Endothelial cell of umbilical vein (primary cell): ENCODE measurements at regions not wholly inside any gene's neighbourhood (a gene's known extent, or its start where the extent isn't known, plus 50 kb on each side); places are given as distances from the start of the nearest gene placed in this dataset.

ENCODE experiments used
- BruUV-seq: library from RNA; stranded (reverse); fragments of 400-500 nt; replicated peaks from 2 replicates; lab custom pipeline; 2021; lab: Mats Ljungman, UMichigan
- CTCF ChIA-PET: fragments of 300-600, 350-600 bp; sonication (Branson Sonifier 250); formaldehyde crosslinking; loops from one replicate; lab custom pipeline; 2021; ENCODE audit warnings: antibody characterized with exemption, inconsistent platforms; lab: Charles Lee
- POLR2A ChIA-PET: fragments of 300-600, 350-600 bp; sonication (Branson Sonifier 250); formaldehyde crosslinking; loops from one replicate; lab custom pipeline; 2021; ENCODE audit warnings: antibody characterized with exemption, inconsistent platforms; lab: Charles Lee
- DNase-seq: peaks from one replicate; pipeline ENCODE4 v3.0.0-alpha.2; 2011; ENCODE audit warnings: low read depth, low spot score
- FAIRE-seq: peaks from 2 replicates; lab custom pipeline; 2011; peaks lifted over from hg19 to GRCh38; lab: Jason Lieb, UNC
- H2AFZ ChIP-seq: 2 replicates; pipeline ENCODE4 v1.6.0; 2012; ENCODE audit warnings: low read depth, low read length, control low read depth, inconsistent platforms
- H3K27ac ChIP-seq: 2 replicates; pipeline ENCODE4 v1.5.1; 2011; ENCODE audit warnings: low read depth, mild to moderate bottlenecking, control low read depth, low read length, moderate library complexity; ENCODE audit not compliant: insufficient read depth
- H3K27me3 ChIP-seq, 2 experiments: 2 replicates each; pipeline versions ENCODE4 v1.6.0 to v1.6.1; 2011; ENCODE audit warnings: low read length in 2 of 2, mixed read lengths in 1 of 2; ENCODE audit not compliant: control insufficient read depth in 2 of 2, insufficient read depth in 2 of 2
- H3K36me3 ChIP-seq, 2 experiments: 2 replicates in 1 of 2; 3 replicates in 1 of 2; pipeline ENCODE4 v1.5.1; 2011; ENCODE audit warnings: low read length in 2 of 2, mild to moderate bottlenecking in 1 of 2, moderate library complexity in 1 of 2; ENCODE audit not compliant: control insufficient read depth in 2 of 2, insufficient read depth in 2 of 2; ENCODE audit errors: extremely low read depth in 1 of 2
- H3K4me1 ChIP-seq: 3 replicates; pipeline ENCODE4 v1.5.1; 2011; ENCODE audit warnings: mild to moderate bottlenecking, low read length; ENCODE audit not compliant: control insufficient read depth, insufficient read depth; ENCODE audit errors: extremely low read depth
- H3K4me2 ChIP-seq: 2 replicates; pipeline ENCODE4 v1.6.1; 2011; ENCODE audit warnings: low read length, control low read depth, mixed read lengths; ENCODE audit not compliant: insufficient read depth
- H3K4me3 ChIP-seq, 3 experiments: fragments of 200-600 bp in 1 of 3; sonication (generic), shearing (Covaris generic) in 1 of 3; replicated peaks in 1 of 3; 2 replicates each; pipeline ENCODE4 v1.5.1; 2011 to 2016; ENCODE audit warnings: control low read depth in 3 of 3, low read length in 3 of 3, mild to moderate bottlenecking in 2 of 3, inconsistent platforms in 1 of 3, low read depth in 1 of 3, moderate library complexity in 1 of 3; ENCODE audit not compliant: insufficient read depth in 1 of 3
- H3K79me2 ChIP-seq: 2 replicates; pipeline ENCODE4 v1.6.0; 2012; ENCODE audit warnings: low read length, inconsistent platforms; ENCODE audit not compliant: control insufficient read depth, insufficient read depth
- H3K9ac ChIP-seq: replicated peaks from 2 replicates; pipeline ENCODE3; 2011; ENCODE audit warnings: low read length, control low read depth; ENCODE audit not compliant: insufficient read depth; ENCODE audit errors: extremely low read depth
- H3K9me1 ChIP-seq: replicated peaks from 3 replicates; pipeline ENCODE4 v1.6.0; 2011; ENCODE audit warnings: mild to moderate bottlenecking, low read length; ENCODE audit not compliant: control insufficient read depth, insufficient read depth; ENCODE audit errors: extremely low read depth
- H3K9me3 ChIP-seq: replicated peaks from 2 replicates; pipeline ENCODE4 v1.5.1; 2012; ENCODE audit warnings: low read length, inconsistent platforms; ENCODE audit not compliant: control insufficient read depth, insufficient read depth
- H4K20me1 ChIP-seq: replicated peaks from 2 replicates; pipeline ENCODE3; 2011; ENCODE audit warnings: mild to moderate bottlenecking, low read length; ENCODE audit not compliant: control insufficient read depth, insufficient read depth; ENCODE audit errors: extremely low read depth
- EZH2 ChIP-seq: IDR thresholded peaks from 2 replicates; pipeline ENCODE4 v1.6.1; 2012; ENCODE audit warnings: borderline replicate concordance, low read depth, mild to moderate bottlenecking, moderate library complexity, low read length, inconsistent platforms; ENCODE audit not compliant: severe bottlenecking
- FOS ChIP-seq: IDR thresholded peaks from 2 replicates; pipeline ENCODE4 v1.6.1; 2011; ENCODE audit warnings: mild to moderate bottlenecking, low read length, moderate library complexity, borderline replicate concordance; ENCODE audit not compliant: insufficient read depth
- GATA2 ChIP-seq: IDR thresholded peaks from 2 replicates; pipeline ENCODE4 v1.7.0; 2011; ENCODE audit warnings: low read depth, mild to moderate bottlenecking, moderate library complexity, mixed read lengths, low read length; ENCODE audit not compliant: insufficient read length, insufficient read depth
- JUN ChIP-seq: IDR thresholded peaks from 2 replicates; pipeline ENCODE4 v1.6.1; 2011; ENCODE audit warnings: borderline replicate concordance, low read depth; ENCODE audit not compliant: insufficient read length, insufficient read depth
- MYC ChIP-seq: IDR thresholded peaks from one replicate; pipeline ENCODE4 v1.6.1; 2011; ENCODE audit warnings: mild to moderate bottlenecking, low read depth, low read length
- POLR2A ChIP-seq: IDR thresholded peaks from 2 replicates; pipeline ENCODE4 v1.6.1; 2012; ENCODE audit warnings: low read depth, mild to moderate bottlenecking, control low read depth, low read length
- POLR2AphosphoS5 ChIP-seq: IDR thresholded peaks from 2 replicates; pipeline ENCODE4 v1.6.1; 2012; ENCODE audit warnings: low read depth, mild to moderate bottlenecking, control low read depth, low read length, moderate library complexity; ENCODE audit not compliant: insufficient read depth
- dilution Hi-C: fragments of 300-500 bp; cut with MboI; formaldehyde crosslinking; loops from one replicate; pipeline ENCODE4 v1.15.0; 2019; ENCODE audit warnings: low sequenced_read_pairs; ENCODE audit not compliant: extremely low pct_ligation_motif_present
- intact Hi-C: fragments of 100-400 bp; cut with micrococcal nuclease; formaldehyde crosslinking; loops from one replicate; pipeline ENCODE4 v1.10.0; 2022
- TF ChIP-seq, protein P1 (sequence below): IDR thresholded peaks from 2 replicates; pipeline ENCODE4 v1.6.1; 2011; ENCODE audit not compliant: insufficient read depth, insufficient read length
- TF ChIP-seq, protein P2 (sequence below), 2 donors: IDR thresholded peaks; 1 replicate in 1 of 2; 2 replicates in 1 of 2; pipeline ENCODE4 v1.5.1; 2011; ENCODE audit warnings: low read length in 2 of 2, mild to moderate bottlenecking in 2 of 2, moderate library complexity in 2 of 2, control low read depth in 1 of 2, inconsistent platforms in 1 of 2, low read depth in 1 of 2; ENCODE audit not compliant: insufficient read depth in 1 of 2; ENCODE audit errors: extremely low read depth in 1 of 2

DNA sequence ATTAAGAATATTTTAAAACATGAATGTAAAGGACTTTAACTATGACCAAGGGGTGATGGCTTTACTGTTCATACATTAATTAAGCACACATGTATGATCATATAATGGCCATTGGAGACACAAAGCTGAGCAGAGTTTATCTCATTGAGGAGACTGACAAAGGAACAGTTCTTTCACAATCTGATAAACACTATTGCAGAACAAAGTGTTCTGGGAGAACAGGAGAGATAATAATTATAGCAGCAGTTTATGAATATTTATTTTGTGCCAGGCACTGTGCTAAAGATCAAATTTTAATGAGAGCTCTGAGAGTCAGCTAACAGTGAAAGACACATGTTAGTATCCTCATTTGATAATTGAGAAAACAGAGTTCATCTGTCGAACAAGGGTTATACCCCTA is 242.4 kb upstream of the NR3C2 start:
- H3K9ac ChIP-seq: no peak overlapping the region
- H3K9me1 ChIP-seq: no peaks in the 10 kb centered on the region
- no peak overlapping the region for H3K27ac ChIP-seq
- TF ChIP-seq POLR2AphosphoS5 (no peak), JUN (no peak), MYC (no peak)
- TF ChIP-seq, protein P1, sequence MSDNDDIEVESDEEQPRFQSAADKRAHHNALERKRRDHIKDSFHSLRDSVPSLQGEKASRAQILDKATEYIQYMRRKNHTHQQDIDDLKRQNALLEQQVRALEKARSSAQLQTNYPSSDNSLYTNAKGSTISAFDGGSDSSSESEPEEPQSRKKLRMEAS: no peak
- ChIA-PET CTCF (no interaction called here), POLR2A (no interaction called here)
- no peaks in the 10 kb centered on the region for H4K20me1 ChIP-seq
- no peaks in the 10 kb centered on the region for H3K27me3 ChIP-seq
- H3K4me1 ChIP-seq: no peaks in the 10 kb centered on the region
- no peak for DNase-seq
- no peaks in the 10 kb centered on the region for H3K79me2 ChIP-seq
- BruUV-seq: no TSS peak
- no peaks in the 10 kb centered on the region for H3K9me3 ChIP-seq
- no peaks in the 10 kb centered on the region for H3K36me3 ChIP-seq
- no peak overlapping the region for H3K4me2 ChIP-seq
- dilution Hi-C loops: no loop called here
- FAIRE-seq: no peak
- no peak overlapping the region for H2AFZ ChIP-seq
- intact Hi-C loops: no loop called here
- H3K4me3 ChIP-seq: no peak overlapping the region

DNA sequence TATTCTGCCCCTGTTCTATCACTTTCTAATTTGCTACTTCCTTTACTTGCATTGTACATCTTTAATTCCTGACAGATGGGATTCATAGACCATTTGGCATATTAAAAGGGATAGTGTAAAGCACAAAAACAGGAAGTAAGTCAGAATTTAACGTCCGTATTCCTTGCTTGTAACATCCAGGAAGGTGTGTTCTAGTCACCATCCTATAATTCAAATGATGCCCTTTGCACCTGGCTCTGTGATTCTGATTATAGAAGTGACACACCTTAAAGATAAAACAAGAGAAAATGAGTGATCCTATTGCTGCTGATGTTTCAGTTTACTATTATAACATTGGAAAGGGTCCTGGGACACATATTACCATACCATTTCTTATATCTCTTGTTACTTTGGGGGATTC is 238.7 kb upstream of the NR3C2 start:
- Histone ChIP-seq H3K9me3 (no peaks in the 10 kb centered on the region), H3K27me3 (no peaks in the 10 kb centered on the region)
- no peak for FAIRE-seq

More for the DNA sequence above, 238.7 kb upstream of the NR3C2 start:
- POLR2A ChIA-PET: no interaction called here
- CTCF ChIA-PET: no interaction called here
- Histone ChIP-seq H4K20me1 (no peaks in the 10 kb centered on the region), H2AFZ (no peak overlapping the region), H3K4me3 (no peak overlapping the region), H3K36me3 (no peaks in the 10 kb centered on the region), H3K4me1 (no peaks in the 10 kb centered on the region), H3K9me1 (no peaks in the 10 kb centered on the region), H3K9ac (no peak overlapping the region), H3K4me2 (no peak overlapping the region), H3K79me2 (no peaks in the 10 kb centered on the region), H3K27ac (no peak overlapping the region)
- no TSS peak for BruUV-seq
- dilution Hi-C loops (no loop called here), intact Hi-C loops (no loop called here)
- no peak for TF ChIP-seq JUN
- TF ChIP-seq POLR2A: no peak
- no peak for TF ChIP-seq EZH2
- no peak for TF ChIP-seq POLR2AphosphoS5
- no peak for TF ChIP-seq FOS
- TF ChIP-seq, protein P1: no peak
- TF ChIP-seq, protein P2, sequence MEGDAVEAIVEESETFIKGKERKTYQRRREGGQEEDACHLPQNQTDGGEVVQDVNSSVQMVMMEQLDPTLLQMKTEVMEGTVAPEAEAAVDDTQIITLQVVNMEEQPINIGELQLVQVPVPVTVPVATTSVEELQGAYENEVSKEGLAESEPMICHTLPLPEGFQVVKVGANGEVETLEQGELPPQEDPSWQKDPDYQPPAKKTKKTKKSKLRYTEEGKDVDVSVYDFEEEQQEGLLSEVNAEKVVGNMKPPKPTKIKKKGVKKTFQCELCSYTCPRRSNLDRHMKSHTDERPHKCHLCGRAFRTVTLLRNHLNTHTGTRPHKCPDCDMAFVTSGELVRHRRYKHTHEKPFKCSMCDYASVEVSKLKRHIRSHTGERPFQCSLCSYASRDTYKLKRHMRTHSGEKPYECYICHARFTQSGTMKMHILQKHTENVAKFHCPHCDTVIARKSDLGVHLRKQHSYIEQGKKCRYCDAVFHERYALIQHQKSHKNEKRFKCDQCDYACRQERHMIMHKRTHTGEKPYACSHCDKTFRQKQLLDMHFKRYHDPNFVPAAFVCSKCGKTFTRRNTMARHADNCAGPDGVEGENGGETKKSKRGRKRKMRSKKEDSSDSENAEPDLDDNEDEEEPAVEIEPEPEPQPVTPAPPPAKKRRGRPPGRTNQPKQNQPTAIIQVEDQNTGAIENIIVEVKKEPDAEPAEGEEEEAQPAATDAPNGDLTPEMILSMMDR (IDR thresholded peaks at IDR 0.05; ENCODE audit: extremely low read depth in 1 of 2, insufficient read depth in 1 of 2, low read depth in 1 of 2, low read length in 2 of 2): no peak
- no peak for TF ChIP-seq GATA2
- TF ChIP-seq MYC: no peak
- no peak for DNase-seq
